HK-2 (cell line): ENCODE measurements at regions not wholly inside any gene's neighbourhood (a gene's known extent, or its start where the extent isn't known, plus 50 kb on each side); places are given as distances from the start of the nearest gene placed in this dataset.
"Not testable (repeated sequence)": the region's sequence is repeated elsewhere in the genome, so short reads cannot be mapped to it uniquely, and the experiment has no call there.

Source experiments
- DNase-seq: peaks from one replicate; pipeline ENCODE4 v3.0.0-alpha.2; 2018; ENCODE audit not compliant: unreplicated experiment

- DNase-seq: no peak
Observed at GRCh38 chrX:38939067-38939466, 137.8 kb downstream of the MID1IP1 start.

- no peak for DNase-seq
Observed at GRCh38 chrX:38940547-38940946, 139.3 kb downstream of the MID1IP1 start.

DNA sequence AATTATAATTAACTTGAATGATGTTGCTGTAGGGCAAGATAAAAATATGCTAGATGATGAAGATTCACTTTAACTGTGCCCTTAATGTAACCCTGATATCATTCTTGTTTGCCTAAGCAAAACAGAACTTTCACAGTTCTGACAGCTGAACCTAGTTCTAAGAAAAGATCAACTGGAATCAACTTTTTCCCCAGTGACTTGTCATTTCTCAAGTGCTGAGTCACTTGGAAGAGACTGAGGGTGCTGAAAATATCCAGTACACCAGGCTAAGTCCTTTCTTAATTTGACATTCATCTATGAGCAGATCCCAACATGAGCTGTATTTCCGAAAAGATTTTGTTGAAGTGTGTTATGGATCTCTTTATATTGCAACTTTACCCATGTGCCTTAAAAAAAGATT lies 140.4 kb downstream of the MID1IP1 start:
- no peak for DNase-seq

DNA sequence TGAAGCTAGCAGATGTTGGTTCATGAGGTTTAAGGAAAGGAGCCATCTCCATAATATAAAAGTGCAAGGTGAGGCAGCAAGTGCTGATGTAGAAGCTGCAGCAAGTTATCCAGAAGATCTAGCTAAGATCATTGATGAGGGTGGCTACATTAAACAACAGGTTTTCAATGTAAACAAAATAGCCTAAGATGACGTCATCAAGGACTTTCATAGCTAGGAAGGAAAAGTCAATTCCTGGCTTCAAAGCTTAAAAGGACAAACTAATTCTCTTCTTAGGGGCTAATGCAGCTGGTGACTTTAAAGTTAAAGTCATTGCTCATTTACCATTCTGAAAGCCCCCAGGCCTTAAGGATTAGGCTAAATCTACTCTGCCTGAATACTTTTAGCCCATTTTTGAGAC lies 141.9 kb downstream of the MID1IP1 start:
- DNase-seq: no peak

DNA sequence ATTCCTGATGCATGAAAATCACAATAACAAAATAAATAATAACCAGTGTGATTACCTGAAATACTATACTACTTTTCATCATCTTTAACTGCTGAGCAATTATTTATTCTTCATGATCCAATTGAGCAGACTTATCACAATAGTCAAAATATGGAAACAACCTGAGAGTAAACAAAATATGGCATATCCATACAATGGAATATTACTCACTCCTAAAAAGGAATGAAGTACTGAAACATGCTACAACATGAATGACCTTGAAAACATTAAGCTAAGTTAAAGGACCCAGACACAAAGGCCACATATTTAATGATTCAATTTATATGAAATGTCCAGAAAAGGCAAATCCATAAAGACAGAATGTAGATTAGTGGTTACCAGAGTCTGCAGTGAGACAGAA lies 146.8 kb downstream of the MID1IP1 start:
- DNase-seq: no peak

DNA sequence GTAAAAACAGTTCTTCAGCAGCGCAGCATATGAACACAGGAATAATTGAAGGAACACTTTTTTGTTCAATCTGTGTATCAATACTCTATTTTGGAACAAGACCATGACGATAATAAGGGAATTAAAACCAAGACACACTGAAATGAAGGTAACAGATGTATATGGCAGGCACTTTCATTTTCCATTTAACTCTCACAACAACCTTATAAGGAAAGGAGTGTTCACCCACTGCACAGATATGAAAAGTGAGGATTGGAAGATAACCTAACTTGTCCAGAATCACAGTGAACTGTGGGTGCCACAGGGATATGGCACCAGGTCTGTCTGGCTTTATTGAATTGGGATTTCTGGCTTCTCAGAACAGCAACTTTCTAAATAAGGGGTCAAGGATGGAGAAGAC lies 153.3 kb downstream of the MID1IP1 start:
- DNase-seq: no peak

DNA sequence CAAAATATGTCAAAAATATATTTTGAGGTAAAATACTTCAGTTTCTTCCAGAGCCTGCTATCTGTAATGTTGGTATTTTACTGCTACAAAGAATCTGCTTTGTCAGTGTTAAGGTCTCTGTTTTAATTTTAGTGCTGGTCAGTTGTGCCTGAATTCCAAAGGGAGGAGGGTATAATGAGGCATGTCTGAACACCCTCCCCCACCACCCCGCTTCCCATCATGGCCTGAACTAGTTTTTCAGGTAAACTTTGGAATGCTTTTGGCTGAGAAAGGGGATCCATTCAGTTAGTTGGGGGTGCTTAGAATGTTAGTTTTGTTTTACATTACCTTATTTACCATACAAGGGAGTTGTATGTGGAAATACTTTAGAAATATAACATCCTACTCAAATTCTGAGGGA lies 158.5 kb downstream of the MID1IP1 start:
- no peak for DNase-seq

DNA sequence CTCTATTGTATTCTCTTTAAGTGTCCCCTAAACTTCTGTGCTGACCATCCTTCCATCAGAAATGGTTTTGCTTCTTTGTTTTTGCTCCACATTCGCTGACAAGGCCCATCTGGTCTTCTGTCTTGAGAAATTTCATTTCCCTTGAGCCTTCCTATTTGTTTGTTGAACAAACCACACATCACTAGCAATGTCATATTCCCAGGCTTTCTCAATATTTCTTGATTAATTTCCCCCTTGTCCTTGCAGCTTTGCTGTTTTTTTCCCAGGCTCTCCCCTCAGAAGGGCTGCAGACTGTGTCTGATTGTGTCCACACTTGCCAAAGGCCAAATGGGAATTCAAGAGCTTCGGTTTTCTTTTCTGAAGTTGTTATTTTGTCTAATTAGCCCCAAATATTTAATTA lies 158.9 kb downstream of the MID1IP1 start:
- no peak for DNase-seq

DNA sequence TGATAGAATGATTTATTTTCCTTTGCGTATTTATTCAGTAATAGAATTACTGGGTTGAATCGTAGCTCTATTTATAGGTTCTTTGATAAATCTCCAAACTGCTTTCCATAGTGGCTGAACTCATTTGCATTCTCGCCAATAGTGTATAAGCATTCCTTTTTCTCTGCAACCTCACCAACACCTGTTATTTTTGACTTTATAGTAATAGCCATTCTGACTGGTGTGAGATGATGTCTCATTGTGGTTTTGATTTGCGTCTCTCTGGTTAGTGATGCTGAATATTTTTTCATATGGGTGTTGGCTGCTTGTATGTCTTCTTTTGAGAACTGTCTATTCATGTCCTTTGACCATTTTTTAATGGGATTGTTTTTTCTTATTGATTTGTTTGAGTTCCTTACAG lies 160.7 kb downstream of the MID1IP1 start:
- DNase-seq: no peak

DNA sequence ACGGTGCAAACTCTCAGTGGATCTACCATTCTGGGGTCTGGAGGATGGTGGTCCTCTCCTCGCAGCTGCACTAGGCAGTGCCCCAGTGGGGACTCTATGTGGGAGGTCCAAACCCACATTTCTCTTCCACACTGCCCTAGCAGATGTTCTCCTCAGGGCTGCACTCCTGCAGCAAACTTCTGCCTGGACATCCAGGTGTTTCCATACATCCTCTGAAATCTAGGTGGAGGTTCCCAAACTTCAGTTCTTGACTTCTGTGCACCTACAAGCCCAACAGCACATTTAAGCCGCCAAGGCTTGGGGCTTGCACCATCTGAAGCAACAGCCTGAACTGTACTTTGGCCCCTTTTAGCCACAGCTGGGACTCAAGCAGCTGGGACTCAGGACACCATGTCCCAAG lies 162.0 kb downstream of the MID1IP1 start:
- DNase-seq: not testable (repeated sequence)

DNA sequence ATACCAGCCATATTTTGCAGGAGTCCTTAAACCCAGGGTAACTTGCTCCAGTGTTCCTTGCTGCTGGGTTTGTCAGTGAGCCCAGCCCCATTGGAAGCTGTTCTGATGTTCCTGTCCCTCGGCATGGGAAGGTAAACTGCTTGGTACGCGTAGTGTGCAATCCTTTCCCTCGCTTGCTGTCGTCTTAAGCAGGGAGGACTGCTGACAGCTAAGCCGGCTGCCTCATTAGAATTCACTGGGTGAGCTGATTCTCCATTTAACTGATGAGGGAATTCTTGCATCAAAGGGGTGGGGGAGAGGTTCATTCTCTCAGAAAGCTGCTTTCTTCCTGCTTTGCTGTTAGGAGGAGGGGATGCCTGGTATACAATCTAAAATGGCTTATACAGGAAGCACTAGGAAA lies 164.6 kb downstream of the MID1IP1 start:
- no peak for DNase-seq

GRCh38 chrX:38968344-38969216 lies 167.3 kb downstream of the MID1IP1 start:
- DNase-seq: no peak

- no peak for DNase-seq
Observed at GRCh38 chrX:38970074-38970473, 168.8 kb downstream of the MID1IP1 start.

GRCh38 chrX:38970845-38971244 lies 169.6 kb downstream of the MID1IP1 start:
- no peak for DNase-seq

DNA sequence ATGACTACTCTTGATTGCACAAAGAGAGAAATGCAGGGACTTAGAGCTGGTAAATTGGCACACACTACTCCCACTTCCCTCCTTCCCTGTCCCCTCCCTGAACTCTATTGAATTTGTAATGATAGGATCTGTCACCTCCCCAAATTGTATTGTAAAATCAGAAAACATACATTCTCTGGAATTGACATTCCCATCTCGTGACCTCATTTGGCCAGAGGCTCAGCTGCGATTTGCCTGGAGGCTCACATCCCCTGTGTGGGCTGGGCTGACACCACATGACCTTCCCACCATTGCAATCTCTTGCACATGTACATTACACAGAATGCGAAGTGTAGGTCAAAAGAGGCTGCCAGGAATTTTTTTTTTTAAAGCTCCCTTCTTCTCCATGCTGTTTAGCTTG lies 172.1 kb downstream of the MID1IP1 start:
- no peak for DNase-seq

GRCh38 chrX:38974542-38974941 lies 173.3 kb downstream of the MID1IP1 start:
- no peak for DNase-seq

DNA sequence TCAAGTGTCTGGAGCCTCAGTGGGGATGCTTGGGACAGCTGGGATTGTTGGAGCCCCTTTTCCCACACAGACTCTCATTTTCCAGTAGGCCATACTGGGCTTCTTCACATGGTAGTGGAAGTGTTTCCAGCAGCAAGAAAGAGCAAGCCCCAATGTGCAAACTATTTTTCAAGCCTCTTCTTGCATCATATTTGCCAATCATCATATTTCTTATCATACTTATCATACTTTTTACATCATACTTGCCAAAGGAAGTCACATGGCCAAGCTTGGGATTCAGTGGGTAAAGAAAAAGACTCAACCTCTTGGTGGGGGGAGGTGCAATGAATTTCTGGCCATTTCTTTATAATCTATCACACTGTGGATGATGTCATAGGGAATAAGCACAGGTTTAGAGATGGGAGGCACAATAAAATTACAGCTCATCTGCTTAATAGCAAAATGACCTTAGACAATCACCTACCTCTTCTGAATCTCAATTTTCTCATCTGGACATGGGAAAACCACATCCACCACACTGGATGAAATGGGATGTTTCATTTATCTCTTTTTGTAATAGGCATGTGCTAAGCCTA lies 174.2 kb downstream of the MID1IP1 start:
- no peak for DNase-seq

DNA sequence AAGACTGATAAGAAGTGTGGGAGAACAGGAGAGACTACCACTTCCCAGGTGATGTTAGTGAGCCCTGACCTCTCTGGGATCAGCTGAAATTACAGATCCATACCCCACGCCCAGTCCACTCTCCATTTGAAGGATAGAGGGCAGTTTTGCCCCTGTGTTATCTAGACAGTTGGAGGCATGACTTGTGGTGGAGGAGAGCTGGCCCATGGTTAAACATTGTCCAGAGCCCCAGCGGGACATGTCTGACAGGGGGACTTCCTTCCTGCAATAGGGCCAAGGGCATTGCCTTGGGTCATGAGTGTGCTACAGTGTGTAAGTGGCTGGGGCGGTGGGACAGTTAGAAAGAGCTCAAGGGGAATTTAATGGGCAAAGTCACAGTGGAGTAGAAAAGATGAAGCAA lies 181.1 kb downstream of the MID1IP1 start:
- DNase-seq: no peak

DNA sequence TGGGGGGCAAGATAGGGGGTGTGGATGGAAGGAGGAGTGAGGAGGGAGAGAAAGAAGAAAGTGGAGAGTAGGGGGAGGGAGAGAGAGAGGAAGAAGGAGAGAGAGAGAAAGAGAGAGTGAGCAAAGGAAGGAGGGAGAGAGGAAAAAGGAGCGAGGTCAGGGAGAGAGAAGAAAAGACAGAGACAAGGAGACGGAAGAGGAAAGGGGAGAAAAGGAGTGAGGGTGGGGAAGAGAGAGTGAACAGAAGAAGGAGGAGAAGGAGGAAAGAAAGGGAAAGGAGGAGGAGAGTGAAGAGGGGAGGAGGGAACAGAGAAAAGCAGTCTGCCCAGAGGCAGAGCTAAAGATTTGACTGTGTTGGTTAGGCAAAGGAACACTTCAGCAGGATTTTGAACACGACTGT lies 181.6 kb downstream of the MID1IP1 start:
- no peak for DNase-seq

DNA sequence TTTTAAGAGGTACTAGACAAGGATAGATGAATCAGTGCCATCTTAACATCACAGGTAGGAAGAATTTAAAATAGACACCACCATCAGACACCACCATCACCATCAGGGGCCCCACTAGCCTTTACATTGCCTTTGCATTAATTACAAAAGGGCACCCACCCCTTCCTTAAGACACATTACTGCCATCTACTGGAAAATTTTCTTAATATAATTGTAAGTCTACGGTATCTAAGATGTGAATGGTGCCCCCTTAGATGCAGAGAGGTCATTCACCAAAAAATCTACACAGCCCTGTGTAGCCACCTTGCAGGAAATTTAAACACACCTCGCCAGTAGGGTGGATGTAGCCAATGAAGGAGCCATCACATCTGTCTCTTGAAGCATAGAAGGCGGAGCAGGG lies 184.1 kb downstream of the MID1IP1 start:
- DNase-seq: no peak

DNA sequence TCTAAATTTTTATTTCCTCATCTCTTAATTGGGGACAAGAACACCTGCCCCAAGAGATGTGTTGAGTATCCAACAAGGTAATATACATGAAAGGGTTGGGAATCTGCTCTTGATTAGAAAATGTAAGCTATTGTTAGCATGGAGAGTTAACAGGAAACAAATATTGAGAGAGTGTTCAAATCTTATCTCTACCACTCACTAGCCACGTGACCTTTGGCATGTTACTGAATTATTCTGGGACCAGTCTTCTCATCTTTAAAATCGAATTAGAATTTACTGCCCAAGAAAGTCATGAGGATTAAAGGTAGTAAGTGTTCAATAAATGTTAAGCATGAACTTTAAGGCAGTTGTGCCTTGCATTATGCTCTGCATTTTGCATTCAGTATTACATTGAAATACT lies 184.7 kb downstream of the MID1IP1 start:
- DNase-seq: no peak

DNA sequence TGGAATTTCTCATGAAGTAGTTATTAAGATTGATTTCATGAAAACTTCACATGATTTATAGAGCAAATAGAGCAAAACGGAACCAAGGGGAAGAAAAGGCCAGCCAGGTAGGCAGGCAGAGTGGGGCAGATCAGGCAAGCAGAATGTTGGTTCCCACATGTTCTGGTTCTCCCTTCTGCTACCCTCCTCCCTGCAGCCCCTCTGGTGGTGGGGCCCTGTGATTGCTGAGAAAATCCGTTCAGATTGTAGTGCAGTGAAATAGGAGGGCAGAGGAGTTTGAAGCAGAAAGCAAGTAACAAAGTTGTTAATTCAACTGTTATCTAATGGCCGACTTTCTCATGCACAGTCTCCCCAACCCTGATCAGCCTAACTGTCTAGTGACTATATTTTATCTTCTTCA lies 185.3 kb downstream of the MID1IP1 start:
- DNase-seq: no peak

DNA sequence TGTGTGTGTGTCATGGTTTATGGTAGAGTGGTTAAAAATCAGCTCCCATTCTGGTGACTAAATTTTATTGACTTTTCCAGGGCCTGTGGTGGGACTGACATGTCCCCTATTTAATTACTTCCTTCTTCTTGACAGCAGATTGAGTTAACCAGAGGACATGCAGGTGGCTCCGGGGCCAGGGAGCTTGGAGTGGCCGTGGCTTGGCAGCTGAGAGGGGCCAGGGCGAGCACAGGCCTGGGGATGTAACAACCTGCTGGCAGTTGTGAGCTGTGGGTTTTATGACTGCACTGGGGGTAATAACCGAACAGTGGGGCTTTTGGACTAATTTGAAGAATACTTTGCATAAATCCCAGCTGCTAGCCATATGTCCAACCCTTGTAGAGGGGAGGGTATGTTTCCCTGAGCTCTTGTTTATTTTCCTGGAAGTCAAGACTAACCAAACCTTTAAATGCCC lies 186.0 kb downstream of the MID1IP1 start:
- no peak for DNase-seq

GRCh38 chrX:38988301-38988700 lies 187.0 kb downstream of the MID1IP1 start:
- DNase-seq: no peak
